ENCODE measurements at regions not wholly inside any gene's neighbourhood (a gene's known extent, or its start where the extent isn't known, plus 50 kb on each side); places are given as distances from the start of the nearest gene placed in this dataset.
"Not testable (repeated sequence)": the region's sequence is repeated elsewhere in the genome, so short reads cannot be mapped to it uniquely, and the experiment has no call there.

DNA sequence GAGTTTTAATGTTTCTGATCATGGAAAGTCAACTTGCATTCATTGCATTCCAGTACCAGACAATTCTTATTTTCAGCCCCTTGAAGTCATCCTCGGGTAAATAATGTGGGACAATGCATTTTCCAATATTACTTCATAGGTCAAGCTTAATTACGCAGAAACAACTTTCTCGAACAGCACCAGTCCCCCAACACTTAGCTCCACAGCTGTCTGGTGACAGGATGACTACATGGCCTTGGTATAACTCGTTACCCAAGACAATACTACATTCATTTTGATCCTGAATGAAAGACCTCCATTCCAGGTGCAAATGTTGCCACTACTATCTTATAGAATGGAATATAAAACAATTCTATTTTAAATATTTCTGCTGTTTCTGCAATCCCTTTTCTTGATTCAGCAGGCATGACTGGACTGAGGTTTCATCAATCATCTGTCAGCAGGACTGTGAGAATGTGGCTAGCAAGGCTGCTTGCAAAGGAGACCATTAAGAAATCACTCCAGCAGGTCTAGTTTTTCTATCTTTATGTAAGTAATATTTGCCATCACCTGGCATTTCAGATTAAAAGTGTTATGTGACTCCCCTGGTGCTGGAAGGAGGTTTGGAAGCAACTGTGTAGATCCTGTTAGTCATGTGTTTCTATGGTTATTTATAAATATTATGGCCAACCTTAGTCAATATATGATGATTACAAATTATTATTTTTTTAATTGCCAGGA lies 147.9 kb downstream of the HAO1 start:
- Mint-ChIP-seq H3K4me3 (no peak overlapping the region), H3K27ac (no peak overlapping the region), H3K36me3 (ENCODE audit: insufficient read depth in 2 of 2) (no peaks in the 10 kb centered on the region)

DNA sequence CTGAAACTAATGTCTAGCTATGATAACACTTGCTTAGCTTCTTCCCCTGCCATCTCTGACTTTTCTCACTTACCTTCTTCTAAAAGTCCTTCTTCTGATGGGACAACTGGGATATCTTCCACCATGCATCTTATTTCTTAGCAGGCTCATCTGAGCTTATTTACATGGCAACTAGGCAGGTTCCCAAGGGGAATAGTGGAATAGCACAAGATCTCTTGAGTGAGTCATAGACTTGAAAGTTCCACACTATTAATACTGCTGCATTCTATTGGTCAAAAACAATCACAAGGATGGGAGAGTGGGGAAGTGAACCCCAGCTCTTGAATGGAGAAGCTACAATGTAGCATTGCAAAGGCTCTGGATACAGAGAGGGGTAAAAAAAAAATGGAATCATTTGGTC lies 142.1 kb downstream of the HAO1 start:
- no peak for DNase-seq
- Mint-ChIP-seq H3K4me3 (no peak overlapping the region), H3K27me3 (ENCODE audit: low read depth) (no peaks in the 10 kb centered on the region), H3K4me1 (ENCODE audit: low read depth) (no peaks in the 10 kb centered on the region), H3K9me3 (peaks cover 2 to 3% of the 10 kb centered on the region in 2 donors), H3K27ac (no peak overlapping the region), H3K36me3 (ENCODE audit: insufficient read depth in 2 of 2) (peaks cover 0 to 2% of the 10 kb centered on the region in 2 donors)
- no peak for ATAC-seq (replicated peaks in 1 of 2)

More for the DNA sequence above, 147.9 kb downstream of the HAO1 start:
- ATAC-seq (replicated peaks in 1 of 2) (no peak), DNase-seq (no peak)
- Mint-ChIP-seq H3K9me3 (no peaks in the 10 kb centered on the region), H3K27me3 (ENCODE audit: low read depth) (no peaks in the 10 kb centered on the region), H3K4me1 (ENCODE audit: low read depth) (no peaks in the 10 kb centered on the region)

- peaks cover 2 to 6% of the 10 kb centered on the region in 2 donors for H3K9me3 Mint-ChIP-seq
- no peaks in the 10 kb centered on the region for H3K4me1 Mint-ChIP-seq (ENCODE audit: low read depth)
- no peaks in the 10 kb centered on the region for H3K27me3 Mint-ChIP-seq (ENCODE audit: low read depth)
- no peak overlapping the region for H3K4me3 Mint-ChIP-seq
- no peak for DNase-seq
- no peak overlapping the region for H3K27ac Mint-ChIP-seq
- H3K36me3 Mint-ChIP-seq (ENCODE audit: insufficient read depth in 2 of 2): peaks cover 0 to 2% of the 10 kb centered on the region in 2 donors
- ATAC-seq (replicated peaks in 1 of 2): no peak
These were observed 140.4 kb downstream of the HAO1 start for GRCh38 chr20:7799862-7800261.

GRCh38 chr20:7803411-7804151 lies 136.7 kb downstream of the HAO1 start:
- H3K4me1 Mint-ChIP-seq (ENCODE audit: low read depth); H3K4me3 Mint-ChIP-seq; DNase-seq; H3K36me3 Mint-ChIP-seq (ENCODE audit: insufficient read depth in 2 of 2); ATAC-seq (replicated peaks in 1 of 2); H3K27me3 Mint-ChIP-seq (ENCODE audit: low read depth); H3K27ac Mint-ChIP-seq: not testable (repeated sequence)
- H3K9me3 Mint-ChIP-seq: peaks cover 8 to 12% of the 10 kb centered on the region in 2 donors

DNA sequence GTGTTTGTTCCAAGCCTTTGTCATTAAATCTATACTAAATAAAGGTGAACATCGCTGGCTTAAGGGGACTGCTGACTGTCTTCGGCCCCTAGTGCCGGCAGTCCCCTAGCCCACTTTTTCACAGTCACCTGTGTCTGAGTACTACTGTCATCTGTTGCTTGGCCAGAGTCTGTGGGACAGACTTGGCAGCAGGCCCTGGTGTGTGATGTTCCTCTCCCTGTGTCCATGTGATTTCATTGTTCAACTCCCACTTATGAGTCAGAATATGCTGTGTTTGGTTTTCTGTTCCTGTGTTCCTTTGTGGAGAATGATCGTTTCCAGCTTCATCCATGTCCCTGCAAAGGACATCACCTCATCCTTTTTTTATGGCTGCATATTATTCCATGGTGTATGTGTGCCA lies 133.4 kb downstream of the HAO1 start:
- H3K9me3 Mint-ChIP-seq: peaks cover 16 to 25% of the 10 kb centered on the region in 2 donors
- H3K27ac Mint-ChIP-seq: no peak overlapping the region

DNA sequence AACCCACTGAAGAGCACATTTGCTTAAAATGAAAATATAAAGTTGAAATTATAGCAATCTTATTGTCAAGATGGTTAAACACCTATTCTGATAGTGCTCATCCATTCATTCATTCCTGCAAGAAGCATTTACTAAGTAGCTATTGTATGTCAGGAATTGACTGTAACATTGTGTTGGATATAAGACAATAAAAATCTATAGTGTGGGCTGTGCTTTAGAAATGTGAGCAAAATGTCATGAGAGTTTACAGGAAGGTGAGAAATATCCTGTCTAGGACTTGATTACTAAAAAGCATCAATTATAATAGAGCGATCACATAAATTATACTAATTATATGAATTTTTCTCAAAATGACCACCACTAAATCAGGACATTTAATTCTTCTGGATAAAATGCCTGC lies 123.0 kb downstream of the HAO1 start:
- H3K4me3 Mint-ChIP-seq: no peak overlapping the region
- peaks cover 0 to 4% of the 10 kb centered on the region in 2 donors for H3K9me3 Mint-ChIP-seq

More for the DNA sequence above, 133.4 kb downstream of the HAO1 start:
- no peaks in the 10 kb centered on the region for H3K4me1 Mint-ChIP-seq (ENCODE audit: low read depth)
- peaks cover 2% of the 10 kb centered on the region in 2 donors for H3K36me3 Mint-ChIP-seq (ENCODE audit: insufficient read depth in 2 of 2)
- DNase-seq: no peak
- no peak for ATAC-seq (replicated peaks in 1 of 2)
- H3K27me3 Mint-ChIP-seq (ENCODE audit: low read depth): no peaks in the 10 kb centered on the region
- no peak overlapping the region for H3K4me3 Mint-ChIP-seq

DNA sequence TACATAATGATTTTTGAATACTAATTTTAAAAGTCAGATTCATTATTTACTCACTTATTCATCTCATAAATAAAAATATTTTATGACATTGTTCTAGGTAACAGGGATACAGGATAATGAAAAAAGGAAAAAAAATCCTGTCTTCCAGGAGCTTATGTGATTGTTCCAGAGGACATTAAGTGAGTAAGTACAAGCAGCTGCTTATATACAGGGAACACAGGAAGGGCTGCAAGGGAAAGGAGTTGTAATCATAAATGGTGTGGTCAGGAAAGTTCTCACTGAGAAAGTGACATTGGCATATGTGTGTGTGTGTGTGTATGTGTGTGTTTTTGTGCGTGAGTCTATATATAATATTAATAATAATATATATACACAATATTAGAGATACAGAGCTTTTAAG lies 121.8 kb downstream of the HAO1 start:
- no peaks in the 10 kb centered on the region for H3K36me3 Mint-ChIP-seq (ENCODE audit: insufficient read depth in 2 of 2)
- H3K4me1 Mint-ChIP-seq (ENCODE audit: low read depth): no peaks in the 10 kb centered on the region
- H3K27me3 Mint-ChIP-seq (ENCODE audit: low read depth): no peaks in the 10 kb centered on the region
- H3K27ac Mint-ChIP-seq: no peak overlapping the region
- ATAC-seq (replicated peaks in 1 of 2): no peak
- no peak overlapping the region for H3K4me3 Mint-ChIP-seq
- no peak for DNase-seq
- H3K9me3 Mint-ChIP-seq: peaks cover 2 to 6% of the 10 kb centered on the region in 2 donors

More for the DNA sequence above, 123.0 kb downstream of the HAO1 start:
- H3K27ac Mint-ChIP-seq: no peak overlapping the region
- no peaks in the 10 kb centered on the region for H3K27me3 Mint-ChIP-seq (ENCODE audit: low read depth)
- H3K36me3 Mint-ChIP-seq (ENCODE audit: insufficient read depth in 2 of 2): no peaks in the 10 kb centered on the region
- ATAC-seq (replicated peaks in 1 of 2) (no peak), DNase-seq (no peak)
- no peaks in the 10 kb centered on the region for H3K4me1 Mint-ChIP-seq (ENCODE audit: low read depth)

- peaks cover 3 to 4% of the 10 kb centered on the region in 2 donors for H3K9me3 Mint-ChIP-seq
- H3K4me1 Mint-ChIP-seq (ENCODE audit: low read depth): no peaks in the 10 kb centered on the region
- H3K36me3 Mint-ChIP-seq (ENCODE audit: insufficient read depth in 2 of 2): no peaks in the 10 kb centered on the region
- ATAC-seq (replicated peaks in 1 of 2) (no peak), DNase-seq (no peak)
- no peaks in the 10 kb centered on the region for H3K27me3 Mint-ChIP-seq (ENCODE audit: low read depth)
- no peak overlapping the region for H3K4me3 Mint-ChIP-seq
- H3K27ac Mint-ChIP-seq: no peak overlapping the region
These were observed 119.4 kb downstream of the HAO1 start for GRCh38 chr20:7820897-7821296.

- H3K4me3 Mint-ChIP-seq: no peak overlapping the region
- no peaks in the 10 kb centered on the region for H3K4me1 Mint-ChIP-seq (ENCODE audit: low read depth)
- no peaks in the 10 kb centered on the region for H3K36me3 Mint-ChIP-seq (ENCODE audit: insufficient read depth in 2 of 2)
- ATAC-seq (replicated peaks in 1 of 2) (no peak), DNase-seq (no peak)
- H3K9me3 Mint-ChIP-seq: peaks cover 3 to 4% of the 10 kb centered on the region in 2 donors
- H3K27me3 Mint-ChIP-seq (ENCODE audit: low read depth): no peaks in the 10 kb centered on the region
- no peak overlapping the region for H3K27ac Mint-ChIP-seq
These were observed 117.5 kb downstream of the HAO1 start for GRCh38 chr20:7822772-7823171.

DNA sequence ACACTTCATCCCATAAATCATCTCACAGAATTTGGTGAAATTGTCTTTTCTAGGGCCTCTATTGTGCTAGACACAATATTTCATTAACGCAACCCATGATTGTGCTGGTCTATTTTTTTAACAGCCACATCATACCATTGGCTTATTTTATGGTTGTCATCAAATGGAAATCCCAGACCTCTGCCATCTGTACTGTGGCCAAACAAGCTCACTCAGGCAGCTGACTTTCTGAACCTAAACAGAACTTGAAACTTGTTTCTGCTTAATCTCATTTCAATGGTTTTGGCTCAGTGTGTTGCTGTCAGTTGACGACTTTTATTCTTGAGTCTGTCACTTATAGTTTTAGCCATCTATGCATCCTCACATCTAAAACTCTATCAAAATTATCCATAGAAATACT lies 111.8 kb downstream of the HAO1 start:
- no peaks in the 10 kb centered on the region for H3K27me3 Mint-ChIP-seq (ENCODE audit: low read depth)
- H3K4me1 Mint-ChIP-seq (ENCODE audit: low read depth): no peaks in the 10 kb centered on the region
- no peak overlapping the region for H3K4me3 Mint-ChIP-seq
- no peak for ATAC-seq (replicated peaks in 1 of 2)
- peaks cover 2% of the 10 kb centered on the region in 2 donors for H3K9me3 Mint-ChIP-seq
- H3K36me3 Mint-ChIP-seq (ENCODE audit: insufficient read depth in 2 of 2): no peaks in the 10 kb centered on the region
- DNase-seq: no peak
- H3K27ac Mint-ChIP-seq: no peak overlapping the region

DNA sequence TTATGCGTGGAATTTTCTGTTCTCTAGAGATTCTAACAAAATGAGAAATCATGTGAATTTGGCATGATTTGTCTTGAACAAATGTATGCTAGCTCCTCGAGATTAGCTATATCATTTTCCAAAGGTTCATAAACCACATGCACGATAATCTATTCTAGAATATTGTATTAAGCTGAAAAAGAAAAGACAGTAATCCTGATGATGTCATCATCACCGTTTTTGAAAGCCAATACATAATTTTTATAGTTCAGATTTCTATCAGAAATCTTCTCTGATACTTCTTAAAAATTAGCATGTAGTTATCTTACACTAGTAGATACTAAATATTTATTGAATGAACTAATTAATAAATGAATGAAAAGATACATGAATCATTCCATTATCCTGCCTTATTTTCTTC lies 111.2 kb downstream of the HAO1 start:
- no peaks in the 10 kb centered on the region for H3K4me1 Mint-ChIP-seq (ENCODE audit: low read depth)
- no peaks in the 10 kb centered on the region for H3K27me3 Mint-ChIP-seq (ENCODE audit: low read depth)
- no peaks in the 10 kb centered on the region for H3K36me3 Mint-ChIP-seq (ENCODE audit: insufficient read depth in 2 of 2)
- DNase-seq (no peak), ATAC-seq (replicated peaks in 1 of 2) (no peak)
- H3K4me3 Mint-ChIP-seq: no peak overlapping the region
- H3K9me3 Mint-ChIP-seq: peaks cover 0 to 3% of the 10 kb centered on the region in 2 donors
- no peak overlapping the region for H3K27ac Mint-ChIP-seq

DNA sequence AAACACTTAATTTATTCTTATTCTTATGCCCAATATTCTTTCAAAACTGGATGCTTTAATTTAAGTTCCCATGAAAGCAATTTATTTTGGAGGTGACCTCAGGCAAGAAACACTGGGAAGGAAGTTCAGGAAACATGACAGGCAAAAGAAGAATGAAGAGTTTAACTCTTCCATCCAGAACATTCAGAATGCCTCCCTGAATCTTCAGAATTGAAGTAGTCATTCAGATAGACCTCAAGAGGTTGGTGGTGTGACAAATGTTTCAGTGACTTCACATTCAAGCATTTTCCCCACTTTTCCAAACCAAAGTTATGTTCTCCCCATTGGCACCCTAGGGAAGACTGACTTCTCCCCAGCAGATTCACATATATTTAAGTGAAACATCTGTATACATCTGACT lies 110.5 kb downstream of the HAO1 start:
- DNase-seq (no peak), ATAC-seq (replicated peaks in 1 of 2) (no peak)
- Mint-ChIP-seq H3K4me3 (no peak overlapping the region), H3K36me3 (ENCODE audit: insufficient read depth in 2 of 2) (no peaks in the 10 kb centered on the region), H3K27me3 (ENCODE audit: low read depth) (no peaks in the 10 kb centered on the region), H3K9me3 (peaks cover 0 to 3% of the 10 kb centered on the region in 2 donors), H3K4me1 (ENCODE audit: low read depth) (no peaks in the 10 kb centered on the region), H3K27ac (no peak overlapping the region)

Data from activated T-cell treated with anti-CD3 and anti-CD28 coated beads, Interleukin-2, amount 50 U/mL, for 72 hours (primary cell).